GM12878 (cell line): ENCODE measurements at regions not wholly inside any gene's neighbourhood (a gene's known extent, or its start where the extent isn't known, plus 50 kb on each side); places are given as distances from the start of the nearest gene placed in this dataset.

ENCODE experiments used
- ATAC-seq: fragments of 200-7000 bp; cut with Tn5 transposase; 3 replicates; pipeline ENCODE4 v1.9.1; 2020; ENCODE audit warnings: mild to moderate bottlenecking, moderate library complexity
- BruUV-seq: library from RNA; stranded (reverse); fragments of 400-500 nt; replicated peaks from 2 replicates; lab custom pipeline; 2021; lab: Mats Ljungman, UMichigan
- CTCF ChIA-PET: fragments of 300-600 bp; sonication (Branson Sonifier 250); formaldehyde crosslinking; extraction: SDS; loops from one replicate; lab custom pipeline; 2021; ENCODE audit warnings: inconsistent platforms; lab: Yijun Ruan, JAX
- POLR2A ChIA-PET: fragments of 350-600 bp; formaldehyde crosslinking; extraction: SDS; loops from one replicate; lab custom pipeline; 2021; ENCODE audit warnings: inconsistent platforms; lab: Charles Lee
- RAD21 ChIA-PET: fragments of 300-600 bp; sonication (Branson Sonifier 250); formaldehyde crosslinking; loops from one replicate; lab custom pipeline; 2023; ENCODE audit warnings: antibody characterized with exemption; ENCODE audit not compliant: unreplicated experiment; lab: Charles Lee
- SMC1A ChIA-PET: fragments of 300-600 bp; sonication (Branson Sonifier 250); formaldehyde crosslinking; loops from one replicate; lab custom pipeline; 2023; ENCODE audit not compliant: unreplicated experiment, uncharacterized antibody; lab: Charles Lee
- DNase-seq: peaks from one replicate; pipeline ENCODE4 v3.0.0-alpha.2; 2011; ENCODE audit warnings: low read depth, low spot score
- FAIRE-seq: peaks from 3 replicates; lab custom pipeline; 2011; peaks lifted over from hg19 to GRCh38; lab: Jason Lieb, UNC
- H2AFZ ChIP-seq: 2 replicates; pipeline ENCODE4 v1.6.0; 2011; ENCODE audit warnings: low read depth, low read length, control low read depth; ENCODE audit not compliant: control insufficient read depth
- H3K27ac ChIP-seq: 2 replicates; pipeline ENCODE4 v1.5.1; 2011; ENCODE audit warnings: control low read depth; ENCODE audit not compliant: control insufficient read depth, insufficient read depth
- H3K27me3 ChIP-seq, 2 experiments: replicated peaks in 1 of 2; 2 replicates each; pipeline versions ENCODE4 v1.6.0 to v1.6.1; 2011; ENCODE audit warnings: low read length in 1 of 2; ENCODE audit not compliant: control insufficient read depth in 2 of 2, insufficient read depth in 2 of 2
- H3K36me3 ChIP-seq, 2 experiments: 2 replicates each; pipeline ENCODE4 v1.5.1; 2011; ENCODE audit warnings: low read length in 1 of 2; ENCODE audit not compliant: control insufficient read depth in 2 of 2, insufficient read depth in 2 of 2
- H3K4me1 ChIP-seq: 2 replicates; pipeline ENCODE4 v1.6.1; 2011; ENCODE audit warnings: mild to moderate bottlenecking, low read length, moderate library complexity, mixed read lengths; ENCODE audit not compliant: control insufficient read depth, insufficient read depth
- H3K4me2 ChIP-seq: 2 replicates; pipeline ENCODE4 v1.6.0; 2011; ENCODE audit warnings: control low read depth; ENCODE audit not compliant: control insufficient read depth, insufficient read depth
- H3K4me3 ChIP-seq: fragments of 200-600 bp; sonication (generic); 2 replicates; pipeline ENCODE4 v1.5.1; 2016
- H3K79me2 ChIP-seq: 2 replicates; pipeline ENCODE4 v1.6.0; 2011; ENCODE audit warnings: low read length; ENCODE audit not compliant: control insufficient read depth, insufficient read depth
- H3K9ac ChIP-seq: 2 replicates; pipeline ENCODE4 v1.8.0; 2011; ENCODE audit warnings: low read length, control low read depth, mixed read lengths; ENCODE audit not compliant: control insufficient read depth, insufficient read depth
- H3K9me3 ChIP-seq: replicated peaks from 3 replicates; pipeline ENCODE4 v1.5.1; 2011; ENCODE audit warnings: mild to moderate bottlenecking, low read length; ENCODE audit not compliant: control insufficient read depth, insufficient read depth
- H4K20me1 ChIP-seq: 2 replicates; pipeline ENCODE4 v1.6.0; 2011; ENCODE audit not compliant: control insufficient read depth, insufficient read depth
- BRCA1 ChIP-seq: IDR thresholded peaks from 2 replicates; pipeline ENCODE4 v1.6.1; 2011; ENCODE audit warnings: low read depth, low read length, improper control_type of control experiment
- CBFB ChIP-seq: IDR thresholded peaks from 2 replicates; pipeline ENCODE4 v1.6.1; 2016; ENCODE audit warnings: antibody characterized with exemption, low read depth
- HCFC1 ChIP-seq: fragments of 150-350 bp; IDR thresholded peaks from 2 replicates; pipeline ENCODE4 v1.6.1; 2014; ENCODE audit warnings: low read length
- HDGF ChIP-seq: fragments of 450-650 bp; IDR thresholded peaks from 2 replicates; pipeline ENCODE4 v1.6.1; 2016; ENCODE audit warnings: antibody characterized with exemption
- IKZF1 ChIP-seq: fragments of 450-650 bp; conservative IDR thresholded peaks from 2 replicates; pipeline ENCODE4 v1.6.1; 2017; ENCODE audit warnings: antibody characterized with exemption, mild to moderate bottlenecking
- MEF2B ChIP-seq: fragments of 450-650 bp; IDR thresholded peaks from 2 replicates; pipeline ENCODE4 v1.6.1; 2018; ENCODE audit warnings: mild to moderate bottlenecking, moderate library complexity; ENCODE audit not compliant: partially characterized antibody, poor library complexity, severe bottlenecking
- MXI1 ChIP-seq: fragments of 150-350 bp; IDR thresholded peaks from 2 replicates; pipeline ENCODE4 v1.6.1; 2011; ENCODE audit warnings: low read depth, mild to moderate bottlenecking, inconsistent platforms, low read length, improper control_type of control experiment
- NR2F1 ChIP-seq: fragments of 450-650 bp; conservative IDR thresholded peaks from 2 replicates; pipeline ENCODE4 v1.6.1; 2017; ENCODE audit warnings: mild to moderate bottlenecking
- POU2F2 ChIP-seq: IDR thresholded peaks from 3 replicates; pipeline ENCODE4 v1.6.1; 2011; ENCODE audit warnings: low read depth, mild to moderate bottlenecking, low read length, borderline replicate concordance
- SMC3 ChIP-seq: IDR thresholded peaks from 2 replicates; pipeline ENCODE4 v1.6.1; 2011; ENCODE audit warnings: low read length, improper control_type of control experiment, borderline replicate concordance
- TAF1 ChIP-seq: IDR thresholded peaks from 2 replicates; pipeline ENCODE4 v1.6.1; 2011; ENCODE audit warnings: mild to moderate bottlenecking, low read depth, low read length, borderline replicate concordance
- YY1 ChIP-seq: IDR thresholded peaks from 2 replicates; pipeline ENCODE4 v1.6.1; 2011; ENCODE audit warnings: low read depth, mild to moderate bottlenecking, low read length
- ZBED1 ChIP-seq: IDR thresholded peaks from 2 replicates; pipeline ENCODE4 v1.6.1; 2016; ENCODE audit warnings: borderline replicate concordance
- WGBS: methylation state at CpG from one replicate; pipeline ENCODE4 v1.1.6; 2016; ENCODE audit warnings: low lambda C conversion rate; ENCODE audit not compliant: insufficient replicate concordance, insufficient coverage; ENCODE audit errors: missing lambda C conversion rate; 5-methylcytosine and 5-hydroxymethylcytosine counted together
- in situ Hi-C: fragments of 300-500 bp; cut with MboI; formaldehyde crosslinking; loops from 9 replicates; pipeline ENCODE4 v1.14.3; 2018; ENCODE audit warnings: mixed read lengths
- intact Hi-C: fragments of 100-400 bp; cut with micrococcal nuclease; formaldehyde crosslinking; loops from one replicate; pipeline ENCODE4 v1.14.2; 2022; ENCODE audit not compliant: unreplicated experiment
- TF ChIP-seq, protein P1 (sequence below): fragments of 450-650 bp; IDR thresholded peaks from 2 replicates; pipeline ENCODE4 v1.6.1; 2017; ENCODE audit warnings: mild to moderate bottlenecking, low read depth, inconsistent platforms; ENCODE audit not compliant: poor library complexity, severe bottlenecking
- TF ChIP-seq, protein P2 (sequence below): fragments of 450-650 bp; conservative IDR thresholded peaks from 2 replicates; pipeline ENCODE4 v1.6.1; 2017; ENCODE audit warnings: mild to moderate bottlenecking, moderate library complexity
- TF ChIP-seq, protein P3 (sequence below): fragments of 450-650 bp; IDR thresholded peaks from 2 replicates; pipeline ENCODE4 v1.6.1; 2016; ENCODE audit warnings: mild to moderate bottlenecking
- TF ChIP-seq, protein P4 (sequence below): fragments of 450-650 bp; IDR thresholded peaks from 2 replicates; pipeline ENCODE4 v1.6.1; 2016; ENCODE audit warnings: mild to moderate bottlenecking
- TF ChIP-seq, protein P5 (sequence below): fragments of 450-650 bp; IDR thresholded peaks from 2 replicates; pipeline ENCODE4 v1.6.1; 2017; ENCODE audit warnings: low read depth, mild to moderate bottlenecking, moderate library complexity

DNA sequence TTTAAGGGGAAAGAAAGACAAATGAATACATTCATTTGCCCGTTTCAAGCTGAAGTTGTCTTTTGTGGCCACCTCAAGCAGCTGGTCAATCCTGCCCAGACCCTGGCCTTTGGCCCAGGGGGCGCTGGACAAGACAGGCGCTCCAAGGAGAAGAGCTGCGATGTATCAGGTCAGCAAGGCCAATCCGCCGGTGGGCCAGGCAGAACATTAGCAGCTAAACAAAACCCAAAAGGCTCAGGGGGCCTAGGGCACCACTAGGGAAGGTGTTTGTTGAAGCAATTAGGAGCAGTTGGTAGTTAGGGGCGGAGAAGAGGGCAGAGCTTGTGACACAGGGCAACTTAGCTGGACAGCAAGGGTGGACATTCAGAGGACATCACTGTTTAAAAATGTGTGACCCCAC is 60.8 kb upstream of the TMEM33 start:
- WGBS = 3% methylated on average over 7 of the region's 7 CpGs
- no peak for FAIRE-seq
- H3K9me3 ChIP-seq = no peaks in the 10 kb centered on the region
- TF ChIP-seq SMC3 (no peak), HDGF (no peak), NR2F1 (no peak), POU2F2 (no peak), IKZF1 (no peak), YY1 (no peak), MEF2B (no peak), CBFB (no peak), HCFC1 (no peak), ZBED1 (no peak), BRCA1 (no peak), MXI1 (no peak), TAF1 (no peak)
- TF ChIP-seq, protein P1, sequence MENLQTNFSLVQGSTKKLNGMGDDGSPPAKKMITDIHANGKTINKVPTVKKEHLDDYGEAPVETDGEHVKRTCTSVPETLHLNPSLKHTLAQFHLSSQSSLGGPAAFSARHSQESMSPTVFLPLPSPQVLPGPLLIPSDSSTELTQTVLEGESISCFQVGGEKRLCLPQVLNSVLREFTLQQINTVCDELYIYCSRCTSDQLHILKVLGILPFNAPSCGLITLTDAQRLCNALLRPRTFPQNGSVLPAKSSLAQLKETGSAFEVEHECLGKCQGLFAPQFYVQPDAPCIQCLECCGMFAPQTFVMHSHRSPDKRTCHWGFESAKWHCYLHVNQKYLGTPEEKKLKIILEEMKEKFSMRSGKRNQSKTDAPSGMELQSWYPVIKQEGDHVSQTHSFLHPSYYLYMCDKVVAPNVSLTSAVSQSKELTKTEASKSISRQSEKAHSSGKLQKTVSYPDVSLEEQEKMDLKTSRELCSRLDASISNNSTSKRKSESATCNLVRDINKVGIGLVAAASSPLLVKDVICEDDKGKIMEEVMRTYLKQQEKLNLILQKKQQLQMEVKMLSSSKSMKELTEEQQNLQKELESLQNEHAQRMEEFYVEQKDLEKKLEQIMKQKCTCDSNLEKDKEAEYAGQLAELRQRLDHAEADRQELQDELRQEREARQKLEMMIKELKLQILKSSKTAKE = no peak
- TF ChIP-seq, protein P2, sequence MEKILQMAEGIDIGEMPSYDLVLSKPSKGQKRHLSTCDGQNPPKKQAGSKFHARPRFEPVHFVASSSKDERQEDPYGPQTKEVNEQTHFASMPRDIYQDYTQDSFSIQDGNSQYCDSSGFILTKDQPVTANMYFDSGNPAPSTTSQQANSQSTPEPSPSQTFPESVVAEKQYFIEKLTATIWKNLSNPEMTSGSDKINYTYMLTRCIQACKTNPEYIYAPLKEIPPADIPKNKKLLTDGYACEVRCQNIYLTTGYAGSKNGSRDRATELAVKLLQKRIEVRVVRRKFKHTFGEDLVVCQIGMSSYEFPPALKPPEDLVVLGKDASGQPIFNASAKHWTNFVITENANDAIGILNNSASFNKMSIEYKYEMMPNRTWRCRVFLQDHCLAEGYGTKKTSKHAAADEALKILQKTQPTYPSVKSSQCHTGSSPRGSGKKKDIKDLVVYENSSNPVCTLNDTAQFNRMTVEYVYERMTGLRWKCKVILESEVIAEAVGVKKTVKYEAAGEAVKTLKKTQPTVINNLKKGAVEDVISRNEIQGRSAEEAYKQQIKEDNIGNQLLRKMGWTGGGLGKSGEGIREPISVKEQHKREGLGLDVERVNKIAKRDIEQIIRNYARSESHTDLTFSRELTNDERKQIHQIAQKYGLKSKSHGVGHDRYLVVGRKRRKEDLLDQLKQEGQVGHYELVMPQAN = no peak
- TF ChIP-seq, protein P3, sequence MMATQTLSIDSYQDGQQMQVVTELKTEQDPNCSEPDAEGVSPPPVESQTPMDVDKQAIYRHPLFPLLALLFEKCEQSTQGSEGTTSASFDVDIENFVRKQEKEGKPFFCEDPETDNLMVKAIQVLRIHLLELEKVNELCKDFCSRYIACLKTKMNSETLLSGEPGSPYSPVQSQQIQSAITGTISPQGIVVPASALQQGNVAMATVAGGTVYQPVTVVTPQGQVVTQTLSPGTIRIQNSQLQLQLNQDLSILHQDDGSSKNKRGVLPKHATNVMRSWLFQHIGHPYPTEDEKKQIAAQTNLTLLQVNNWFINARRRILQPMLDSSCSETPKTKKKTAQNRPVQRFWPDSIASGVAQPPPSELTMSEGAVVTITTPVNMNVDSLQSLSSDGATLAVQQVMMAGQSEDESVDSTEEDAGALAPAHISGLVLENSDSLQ = no peak
- TF ChIP-seq, protein P4, sequence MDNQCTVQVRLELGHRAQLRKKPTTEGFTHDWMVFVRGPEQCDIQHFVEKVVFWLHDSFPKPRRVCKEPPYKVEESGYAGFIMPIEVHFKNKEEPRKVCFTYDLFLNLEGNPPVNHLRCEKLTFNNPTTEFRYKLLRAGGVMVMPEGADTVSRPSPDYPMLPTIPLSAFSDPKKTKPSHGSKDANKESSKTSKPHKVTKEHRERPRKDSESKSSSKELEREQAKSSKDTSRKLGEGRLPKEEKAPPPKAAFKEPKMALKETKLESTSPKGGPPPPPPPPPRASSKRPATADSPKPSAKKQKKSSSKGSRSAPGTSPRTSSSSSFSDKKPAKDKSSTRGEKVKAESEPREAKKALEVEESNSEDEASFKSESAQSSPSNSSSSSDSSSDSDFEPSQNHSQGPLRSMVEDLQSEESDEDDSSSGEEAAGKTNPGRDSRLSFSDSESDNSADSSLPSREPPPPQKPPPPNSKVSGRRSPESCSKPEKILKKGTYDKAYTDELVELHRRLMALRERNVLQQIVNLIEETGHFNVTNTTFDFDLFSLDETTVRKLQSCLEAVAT = no peak
- TF ChIP-seq, protein P5, sequence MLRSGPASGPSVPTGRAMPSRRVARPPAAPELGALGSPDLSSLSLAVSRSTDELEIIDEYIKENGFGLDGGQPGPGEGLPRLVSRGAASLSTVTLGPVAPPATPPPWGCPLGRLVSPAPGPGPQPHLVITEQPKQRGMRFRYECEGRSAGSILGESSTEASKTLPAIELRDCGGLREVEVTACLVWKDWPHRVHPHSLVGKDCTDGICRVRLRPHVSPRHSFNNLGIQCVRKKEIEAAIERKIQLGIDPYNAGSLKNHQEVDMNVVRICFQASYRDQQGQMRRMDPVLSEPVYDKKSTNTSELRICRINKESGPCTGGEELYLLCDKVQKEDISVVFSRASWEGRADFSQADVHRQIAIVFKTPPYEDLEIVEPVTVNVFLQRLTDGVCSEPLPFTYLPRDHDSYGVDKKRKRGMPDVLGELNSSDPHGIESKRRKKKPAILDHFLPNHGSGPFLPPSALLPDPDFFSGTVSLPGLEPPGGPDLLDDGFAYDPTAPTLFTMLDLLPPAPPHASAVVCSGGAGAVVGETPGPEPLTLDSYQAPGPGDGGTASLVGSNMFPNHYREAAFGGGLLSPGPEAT = no peak

More for the DNA sequence above, 60.8 kb upstream of the TMEM33 start:
- no peaks in the 10 kb centered on the region for H3K4me1 ChIP-seq
- ChIA-PET RAD21 (no interaction called here), CTCF (interaction anchor here (0.5 to 2.7 kb wide), 4 partner anchors 10 to 647 kb away, joined by 3 to 24 read pairs (median 3); no protein-coding TSS in a partner anchor), POLR2A (interaction anchor here (0.5 kb wide), 1 partner anchor 116 kb away, joined by 3 read pairs; no protein-coding TSS in a partner anchor), SMC1A (no interaction called here)
- no peak overlapping the region for H3K9ac ChIP-seq
- intact Hi-C loops = no loop called here
- no peak overlapping the region for H3K4me3 ChIP-seq
- DNase-seq (no peak), ATAC-seq (no peak)
- peaks cover 15 to 18% of the 10 kb centered on the region in 2 experiments for H3K27me3 ChIP-seq
- H3K79me2 ChIP-seq = no peaks in the 10 kb centered on the region
- H3K27ac ChIP-seq = no peak overlapping the region
- H3K4me2 ChIP-seq = no peak overlapping the region
- no peak overlapping the region for H2AFZ ChIP-seq
- in situ Hi-C loops = no loop called here
- no peaks in the 10 kb centered on the region for H4K20me1 ChIP-seq
- H3K36me3 ChIP-seq = no peaks in the 10 kb centered on the region
- no TSS peak for BruUV-seq
